ENCODE measurements at regions not wholly inside any gene's neighbourhood (a gene's known extent, or its start where the extent isn't known, plus 50 kb on each side); places are given as distances from the start of the nearest gene placed in this dataset.
A peak's percentile ranks its signal among the peaks of the same experiment; 100 is the strongest.

DNA sequence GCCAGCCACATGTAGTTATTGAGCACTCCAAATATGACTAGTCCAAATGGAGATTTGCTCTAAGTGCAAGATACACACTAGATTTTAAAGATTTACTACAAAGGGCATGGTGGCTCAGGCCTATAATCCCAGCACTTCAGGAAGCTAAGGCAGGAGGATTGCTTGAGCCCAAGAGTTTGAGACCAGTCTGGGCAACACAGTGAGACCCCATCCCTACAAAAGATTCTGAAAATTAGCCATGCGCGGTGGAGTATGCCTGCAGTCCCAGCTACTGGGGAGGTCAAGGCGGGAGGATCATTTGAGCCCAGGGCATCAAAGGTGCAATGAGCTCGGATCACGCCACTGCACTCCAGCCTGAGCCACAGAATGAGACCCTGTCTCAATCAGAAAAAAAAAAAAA, 93.5 kb upstream of the HNRNPA3 start:
- intact Hi-C loops (cut with micrococcal nuclease; ENCODE audit: unreplicated experiment), result no loop called here
- no peak for DNase-seq (ENCODE audit: low spot score)
- no peaks in the 10 kb centered on the region for H3K36me3 ChIP-seq (ENCODE audit: insufficient read depth, low read length, poor library complexity, severe bottlenecking)
- H3K4me1 ChIP-seq (ENCODE audit: insufficient read depth, low read length, poor library complexity, severe bottlenecking), result peaks cover 5% of the 10 kb centered on the region
- POLR2A ChIA-PET (ENCODE audit: low non-redundant PET), result no interaction called here
- CTCF ChIA-PET, result no interaction called here
- no peak overlapping the region for H3K4me3 ChIP-seq (ENCODE audit: low read depth, low read length, poor library complexity, severe bottlenecking)
- H3K27ac ChIP-seq (ENCODE audit: low read depth, low read length, poor library complexity, severe bottlenecking), result no peak overlapping the region
- TF ChIP-seq EZH2 (IDR thresholded peaks at IDR 0.05; ENCODE audit: borderline replicate concordance, low read depth, low read length, poor library complexity, severe bottlenecking), result no peak
- TF ChIP-seq, protein P1, sequence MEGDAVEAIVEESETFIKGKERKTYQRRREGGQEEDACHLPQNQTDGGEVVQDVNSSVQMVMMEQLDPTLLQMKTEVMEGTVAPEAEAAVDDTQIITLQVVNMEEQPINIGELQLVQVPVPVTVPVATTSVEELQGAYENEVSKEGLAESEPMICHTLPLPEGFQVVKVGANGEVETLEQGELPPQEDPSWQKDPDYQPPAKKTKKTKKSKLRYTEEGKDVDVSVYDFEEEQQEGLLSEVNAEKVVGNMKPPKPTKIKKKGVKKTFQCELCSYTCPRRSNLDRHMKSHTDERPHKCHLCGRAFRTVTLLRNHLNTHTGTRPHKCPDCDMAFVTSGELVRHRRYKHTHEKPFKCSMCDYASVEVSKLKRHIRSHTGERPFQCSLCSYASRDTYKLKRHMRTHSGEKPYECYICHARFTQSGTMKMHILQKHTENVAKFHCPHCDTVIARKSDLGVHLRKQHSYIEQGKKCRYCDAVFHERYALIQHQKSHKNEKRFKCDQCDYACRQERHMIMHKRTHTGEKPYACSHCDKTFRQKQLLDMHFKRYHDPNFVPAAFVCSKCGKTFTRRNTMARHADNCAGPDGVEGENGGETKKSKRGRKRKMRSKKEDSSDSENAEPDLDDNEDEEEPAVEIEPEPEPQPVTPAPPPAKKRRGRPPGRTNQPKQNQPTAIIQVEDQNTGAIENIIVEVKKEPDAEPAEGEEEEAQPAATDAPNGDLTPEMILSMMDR (conservative IDR thresholded peaks at IDR 0.05; ENCODE audit: low read depth, low read length), result no peak
- no peaks in the 10 kb centered on the region for H3K27me3 ChIP-seq (replicated peaks; ENCODE audit: insufficient read depth, low read depth, low read length, poor library complexity)
- no TSS peak for BruUV-seq (replicated peaks)
- H3K9me3 ChIP-seq (ENCODE audit: low read depth, low read length, poor library complexity, severe bottlenecking), result no peaks in the 10 kb centered on the region

DNA sequence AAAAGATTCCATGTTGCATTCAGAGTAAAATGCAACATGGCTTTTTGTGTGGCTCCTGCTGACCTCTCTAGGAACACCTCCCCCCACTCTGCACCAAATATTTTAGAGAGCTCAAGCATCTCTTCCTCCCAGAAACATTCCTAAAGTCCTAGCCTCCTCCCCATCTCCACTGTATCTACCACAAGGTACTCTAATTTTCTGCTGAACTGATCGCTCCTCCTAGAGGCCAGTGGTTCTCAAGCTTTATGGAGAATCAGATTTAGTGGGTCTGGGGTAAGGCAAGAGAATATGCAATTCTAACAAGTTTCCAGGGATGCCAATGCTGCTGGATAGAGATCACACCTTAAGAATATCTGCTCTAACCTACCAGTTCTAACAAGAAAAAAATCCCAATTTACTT, 89.5 kb upstream of the HNRNPA3 start:
- H3K4me3 ChIP-seq (ENCODE audit: low read depth, low read length, poor library complexity, severe bottlenecking), result no peak overlapping the region
- ChIA-PET POLR2A (ENCODE audit: low non-redundant PET) (no interaction called here), CTCF (no interaction called here)
- intact Hi-C loops (cut with micrococcal nuclease; ENCODE audit: unreplicated experiment), result no loop called here
- H3K27ac ChIP-seq (ENCODE audit: low read depth, low read length, poor library complexity, severe bottlenecking), result no peak overlapping the region
- no peaks in the 10 kb centered on the region for H3K4me1 ChIP-seq (ENCODE audit: insufficient read depth, low read length, poor library complexity, severe bottlenecking)
- no peaks in the 10 kb centered on the region for H3K27me3 ChIP-seq (replicated peaks; ENCODE audit: insufficient read depth, low read depth, low read length, poor library complexity)
- TF ChIP-seq, protein P1 (conservative IDR thresholded peaks at IDR 0.05; ENCODE audit: low read depth, low read length), result peak; percentile 31; the same call in 1 of the 2 replicates
- no peak for TF ChIP-seq EZH2 (IDR thresholded peaks at IDR 0.05; ENCODE audit: borderline replicate concordance, low read depth, low read length, poor library complexity, severe bottlenecking)
- H3K9me3 ChIP-seq (ENCODE audit: low read depth, low read length, poor library complexity, severe bottlenecking), result no peaks in the 10 kb centered on the region
- DNase-seq (ENCODE audit: low spot score), result no peak
- BruUV-seq (replicated peaks), result no TSS peak
- H3K36me3 ChIP-seq (ENCODE audit: insufficient read depth, low read length, poor library complexity, severe bottlenecking), result no peaks in the 10 kb centered on the region

DNA sequence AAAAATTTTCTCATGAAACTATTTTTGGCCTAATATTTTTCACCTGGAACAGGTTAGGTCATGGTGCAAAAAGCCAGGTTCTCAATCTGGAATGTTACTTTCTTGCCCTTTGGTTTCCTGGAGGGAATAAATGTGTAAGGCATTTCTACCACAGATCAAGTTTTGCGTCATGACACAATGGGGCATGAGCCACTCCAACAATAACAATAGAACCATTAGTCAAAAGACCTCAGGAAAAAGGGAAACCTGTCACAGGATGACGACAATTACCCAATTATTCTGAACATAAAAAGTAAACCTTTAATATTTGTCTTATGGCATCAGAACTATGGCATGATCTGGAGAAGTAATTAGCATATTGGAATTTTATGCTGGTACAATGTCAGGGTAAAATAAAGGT, 88.2 kb upstream of the HNRNPA3 start:
- TF ChIP-seq, protein P1 (conservative IDR thresholded peaks at IDR 0.05; ENCODE audit: low read depth, low read length), result no peak
- TF ChIP-seq EZH2 (IDR thresholded peaks at IDR 0.05; ENCODE audit: borderline replicate concordance, low read depth, low read length, poor library complexity, severe bottlenecking), result no peak
- H3K27ac ChIP-seq (ENCODE audit: low read depth, low read length, poor library complexity, severe bottlenecking), result no peak overlapping the region
- no peaks in the 10 kb centered on the region for H3K36me3 ChIP-seq (ENCODE audit: insufficient read depth, low read length, poor library complexity, severe bottlenecking)
- no peaks in the 10 kb centered on the region for H3K9me3 ChIP-seq (ENCODE audit: low read depth, low read length, poor library complexity, severe bottlenecking)
- no peaks in the 10 kb centered on the region for H3K4me1 ChIP-seq (ENCODE audit: insufficient read depth, low read length, poor library complexity, severe bottlenecking)
- no peak overlapping the region for H3K4me3 ChIP-seq (ENCODE audit: low read depth, low read length, poor library complexity, severe bottlenecking)
- intact Hi-C loops (cut with micrococcal nuclease; ENCODE audit: unreplicated experiment), result no loop called here
- DNase-seq (ENCODE audit: low spot score), result no peak
- ChIA-PET POLR2A (ENCODE audit: low non-redundant PET) (no interaction called here), CTCF (no interaction called here)
- BruUV-seq (replicated peaks), result no TSS peak
- no peaks in the 10 kb centered on the region for H3K27me3 ChIP-seq (replicated peaks; ENCODE audit: insufficient read depth, low read depth, low read length, poor library complexity)
